ENCODE measurements at regions not wholly inside any gene's neighbourhood (a gene's known extent, or its start where the extent isn't known, plus 50 kb on each side); places are given as distances from the start of the nearest gene placed in this dataset.
"Not testable (repeated sequence)": the region's sequence is repeated elsewhere in the genome, so short reads cannot be mapped to it uniquely, and the experiment has no call there.

DNA sequence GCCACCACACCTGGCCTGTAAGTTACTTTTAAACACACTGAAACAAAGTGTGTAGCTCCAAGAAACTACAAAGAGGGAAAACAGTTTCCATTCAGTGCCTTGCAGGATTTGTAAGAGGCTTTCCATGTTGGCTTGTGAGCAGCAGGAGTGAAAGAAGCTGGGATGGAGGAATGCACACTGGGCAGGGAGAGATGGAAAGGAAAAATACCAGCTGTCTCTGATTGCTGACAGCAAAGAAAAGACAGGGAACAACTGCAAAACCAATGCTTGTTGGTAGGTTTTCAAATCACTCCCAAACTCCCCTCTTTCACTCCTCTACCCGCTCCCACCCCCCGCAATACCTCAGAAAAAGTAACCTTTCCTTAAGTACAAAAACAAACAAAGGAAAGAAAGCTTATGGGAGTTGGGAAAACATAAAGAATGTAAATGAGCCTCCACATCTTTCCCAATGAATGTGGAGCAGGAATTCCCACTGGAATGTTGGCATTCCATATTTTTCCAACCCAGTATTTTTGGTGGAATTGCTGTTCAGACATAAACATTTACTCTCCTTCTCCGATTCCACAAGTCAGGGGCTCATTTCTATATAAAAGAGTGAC, 166.1 kb downstream of the THBS2 start:
- no peak overlapping the region for H3K4me3 ChIP-seq (ENCODE audit: low read depth, low read length)

GRCh38 chr6:169086616-169087015, 167.0 kb downstream of the THBS2 start:
- not testable (repeated sequence) for H3K4me3 ChIP-seq (ENCODE audit: low read depth, low read length)

More for the DNA sequence above, 166.1 kb downstream of the THBS2 start:
- TF ChIP-seq, protein P1, sequence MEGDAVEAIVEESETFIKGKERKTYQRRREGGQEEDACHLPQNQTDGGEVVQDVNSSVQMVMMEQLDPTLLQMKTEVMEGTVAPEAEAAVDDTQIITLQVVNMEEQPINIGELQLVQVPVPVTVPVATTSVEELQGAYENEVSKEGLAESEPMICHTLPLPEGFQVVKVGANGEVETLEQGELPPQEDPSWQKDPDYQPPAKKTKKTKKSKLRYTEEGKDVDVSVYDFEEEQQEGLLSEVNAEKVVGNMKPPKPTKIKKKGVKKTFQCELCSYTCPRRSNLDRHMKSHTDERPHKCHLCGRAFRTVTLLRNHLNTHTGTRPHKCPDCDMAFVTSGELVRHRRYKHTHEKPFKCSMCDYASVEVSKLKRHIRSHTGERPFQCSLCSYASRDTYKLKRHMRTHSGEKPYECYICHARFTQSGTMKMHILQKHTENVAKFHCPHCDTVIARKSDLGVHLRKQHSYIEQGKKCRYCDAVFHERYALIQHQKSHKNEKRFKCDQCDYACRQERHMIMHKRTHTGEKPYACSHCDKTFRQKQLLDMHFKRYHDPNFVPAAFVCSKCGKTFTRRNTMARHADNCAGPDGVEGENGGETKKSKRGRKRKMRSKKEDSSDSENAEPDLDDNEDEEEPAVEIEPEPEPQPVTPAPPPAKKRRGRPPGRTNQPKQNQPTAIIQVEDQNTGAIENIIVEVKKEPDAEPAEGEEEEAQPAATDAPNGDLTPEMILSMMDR (IDR thresholded peaks at IDR 0.05; ENCODE audit: low read depth, low read length) = no peak

DNA sequence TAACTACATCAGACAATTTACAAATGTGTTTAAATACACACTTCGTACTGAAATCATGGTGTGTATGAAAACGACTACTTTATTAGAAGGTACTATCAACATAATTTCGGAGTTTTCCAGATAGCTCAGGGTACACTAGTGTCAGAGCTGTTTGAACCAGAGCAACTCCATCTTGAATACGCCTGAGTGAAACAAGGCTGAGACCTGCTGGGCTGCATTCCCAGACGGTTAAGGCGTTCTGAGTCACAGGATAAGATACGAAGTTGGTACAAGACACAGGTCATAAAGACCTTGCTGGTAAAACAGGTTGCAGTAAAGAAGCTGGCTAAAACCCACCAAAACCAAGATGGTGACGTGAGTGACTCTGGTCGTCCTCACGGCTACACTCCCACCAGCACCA, 167.6 kb downstream of the THBS2 start:
- TF ChIP-seq, protein P1 (IDR thresholded peaks at IDR 0.05; ENCODE audit: low read depth, low read length) = no peak

GRCh38 chr6:169085466-169085865, 168.2 kb downstream of the THBS2 start:
- TF ChIP-seq, protein P1 (IDR thresholded peaks at IDR 0.05; ENCODE audit: low read depth, low read length) = no peak
- H3K4me3 ChIP-seq (ENCODE audit: low read depth, low read length) = no peak overlapping the region

More for the DNA sequence above, 167.6 kb downstream of the THBS2 start:
- no peak overlapping the region for H3K4me3 ChIP-seq (ENCODE audit: low read depth, low read length)

DNA sequence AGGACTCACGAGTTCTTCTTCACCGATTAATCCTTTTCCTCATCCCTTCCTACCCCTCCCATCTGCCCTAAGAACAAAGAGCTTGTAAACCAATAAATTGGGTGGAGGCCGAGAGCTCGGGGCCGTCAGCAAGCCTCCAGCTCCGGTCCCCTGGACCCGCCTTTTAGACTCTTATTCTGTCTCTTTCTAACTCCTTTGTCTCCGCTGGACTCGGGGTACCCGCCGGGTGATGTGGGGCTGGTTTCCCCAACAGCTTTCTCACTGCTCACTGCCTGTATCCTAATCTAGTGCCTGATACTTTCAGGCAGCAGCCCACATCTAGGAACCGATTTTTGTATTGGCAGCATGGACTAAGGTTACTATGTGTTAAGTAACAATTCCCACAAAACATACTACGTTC, 169.1 kb downstream of the THBS2 start:
- H3K4me3 ChIP-seq (ENCODE audit: low read depth, low read length) = not testable (repeated sequence)

DNA sequence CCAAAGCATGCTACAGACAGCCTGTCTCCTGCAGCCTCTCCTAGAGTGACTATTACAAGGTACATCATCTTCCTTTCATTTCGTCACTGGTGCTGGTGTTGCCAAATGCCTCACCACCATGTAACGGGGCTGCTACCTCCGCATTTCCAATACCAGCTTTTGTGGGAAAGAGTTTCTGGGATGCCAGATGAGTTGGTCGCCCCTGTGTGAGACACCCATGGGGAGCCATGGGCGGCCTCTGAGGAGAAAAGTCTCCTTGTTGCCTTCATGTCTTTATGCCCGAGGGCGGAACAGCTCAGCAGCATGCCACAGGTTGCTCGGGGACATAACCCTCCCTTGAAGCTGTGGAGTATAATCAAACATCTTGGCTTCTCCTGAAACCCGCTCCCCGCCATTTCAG, 169.6 kb downstream of the THBS2 start:
- H3K4me3 ChIP-seq (ENCODE audit: low read depth, low read length) = no peak overlapping the region
- TF ChIP-seq, protein P1 (IDR thresholded peaks at IDR 0.05; ENCODE audit: low read depth, low read length) = no peak

DNA sequence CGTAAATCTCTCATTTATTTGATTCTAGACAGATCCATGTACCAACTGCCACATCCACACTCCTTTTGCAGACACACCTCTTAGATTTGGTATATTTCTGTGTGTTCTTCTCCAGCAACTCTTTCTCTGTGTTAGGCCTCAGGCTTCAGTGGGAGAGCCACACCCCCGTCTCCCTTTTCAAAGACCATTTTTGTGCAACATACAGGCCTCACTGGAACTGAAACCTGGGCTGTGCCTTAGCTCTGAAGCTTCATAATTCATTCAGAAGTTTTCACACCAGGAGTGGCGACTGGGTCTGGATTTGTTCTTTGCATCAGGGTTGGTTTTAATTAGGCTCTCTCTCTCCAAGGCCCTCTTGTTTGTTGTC, 170.2 kb downstream of the THBS2 start:
- TF ChIP-seq, protein P1 (IDR thresholded peaks at IDR 0.05; ENCODE audit: low read depth, low read length) = no peak
- H3K4me3 ChIP-seq (ENCODE audit: low read depth, low read length) = no peak overlapping the region

- no peak overlapping the region for H3K4me3 ChIP-seq (ENCODE audit: low read depth, low read length)
- TF ChIP-seq, protein P1 (IDR thresholded peaks at IDR 0.05; ENCODE audit: low read depth, low read length) = no peak
These were observed 170.7 kb downstream of the THBS2 start for GRCh38 chr6:169082817-169083507.
